Smooth muscle cell (in vitro differentiated cells): ENCODE measurements at regions not wholly inside any gene's neighbourhood (a gene's known extent, or its start where the extent isn't known, plus 50 kb on each side); places are given as distances from the start of the nearest gene placed in this dataset.

Experiments used
- DNase-seq: peaks from one replicate; lab custom pipeline; 2025; ENCODE audit not compliant: unreplicated experiment; lab: John Stamatoyannopoulos, UW
- H2AFZ ChIP-seq: fragments of 200-600 bp; sonication (generic); 2 replicates; pipeline ENCODE4 v1.6.0; 2016; ENCODE audit warnings: antibody characterized with exemption, low read depth, mild to moderate bottlenecking
- H3F3A ChIP-seq: fragments of 200-600 bp; sonication (generic); 2 replicates; pipeline ENCODE4 v1.6.0; 2017; ENCODE audit warnings: antibody characterized with exemption, low read depth
- H3K27ac ChIP-seq: fragments of 200-600 bp; sonication (generic); 2 replicates; pipeline ENCODE4 v1.5.1; 2016; ENCODE audit warnings: low read depth, mild to moderate bottlenecking
- H3K27me3 ChIP-seq: fragments of 200-600 bp; sonication (generic); 2 replicates; pipeline ENCODE4 v1.6.1; 2016; ENCODE audit warnings: low read depth, mild to moderate bottlenecking
- H3K36me3 ChIP-seq: fragments of 200-600 bp; sonication (generic); 2 replicates; pipeline ENCODE4 v1.5.1; 2016; ENCODE audit warnings: low read depth
- H3K4me1 ChIP-seq: fragments of 200-600 bp; sonication (generic); 2 replicates; pipeline ENCODE4 v1.5.1; 2016; ENCODE audit warnings: low read depth
- H3K4me2 ChIP-seq: fragments of 200-600 bp; sonication (generic); 2 replicates; pipeline ENCODE4 v1.6.0; 2016; ENCODE audit warnings: mild to moderate bottlenecking
- H3K4me3 ChIP-seq: fragments of 200-600 bp; sonication (generic); 2 replicates; pipeline ENCODE4 v1.5.1; 2016; ENCODE audit warnings: mild to moderate bottlenecking
- H3K79me2 ChIP-seq: fragments of 200-600 bp; sonication (generic); 2 replicates; pipeline ENCODE4 v1.6.0; 2016; ENCODE audit warnings: low read depth, mild to moderate bottlenecking
- H3K9ac ChIP-seq: fragments of 200-600 bp; sonication (generic); 2 replicates; pipeline ENCODE4 v1.6.0; 2016; ENCODE audit warnings: low read depth
- H3K9me3 ChIP-seq: fragments of 200-600 bp; sonication (generic); replicated peaks from 2 replicates; pipeline ENCODE4 v1.5.1; 2016; ENCODE audit warnings: low read depth
- H4K20me1 ChIP-seq: fragments of 200-600 bp; sonication (generic); 2 replicates; pipeline ENCODE4 v1.6.0; 2016; ENCODE audit warnings: low read depth
- WGBS: methylation state at CpG from one replicate; pipeline ENCODE4 v1.1.7; 2016; ENCODE audit warnings: low lambda C conversion rate; 5-methylcytosine and 5-hydroxymethylcytosine counted together
- TF ChIP-seq, protein P1 (sequence below): fragments of 200-600 bp; sonication (generic); IDR thresholded peaks from 2 replicates; pipeline ENCODE4 v1.5.1; 2017; ENCODE audit warnings: borderline replicate concordance, mild to moderate bottlenecking, antibody characterized with exemption; ENCODE audit not compliant: insufficient read depth, poor library complexity, severe bottlenecking

DNA sequence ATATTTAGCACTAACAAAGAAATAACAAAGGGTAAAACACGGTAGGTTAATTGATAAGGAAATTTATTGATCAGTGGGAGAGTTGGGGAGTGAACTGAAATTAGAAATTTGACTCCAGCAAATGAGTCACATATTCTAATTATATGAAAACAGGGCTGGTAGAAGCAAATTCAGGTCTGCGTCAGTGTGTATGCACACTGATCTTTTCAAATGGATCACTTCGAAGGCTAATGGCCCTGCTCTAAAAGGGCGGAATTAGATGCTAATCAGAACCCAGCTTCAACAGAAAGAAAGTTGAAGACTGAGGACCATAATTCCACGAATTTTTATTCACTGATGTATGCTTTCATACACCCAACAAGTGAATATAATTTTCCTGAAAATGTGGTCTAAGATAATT is 762.4 kb upstream of the DPPA4 start:
- TF ChIP-seq, protein P1, sequence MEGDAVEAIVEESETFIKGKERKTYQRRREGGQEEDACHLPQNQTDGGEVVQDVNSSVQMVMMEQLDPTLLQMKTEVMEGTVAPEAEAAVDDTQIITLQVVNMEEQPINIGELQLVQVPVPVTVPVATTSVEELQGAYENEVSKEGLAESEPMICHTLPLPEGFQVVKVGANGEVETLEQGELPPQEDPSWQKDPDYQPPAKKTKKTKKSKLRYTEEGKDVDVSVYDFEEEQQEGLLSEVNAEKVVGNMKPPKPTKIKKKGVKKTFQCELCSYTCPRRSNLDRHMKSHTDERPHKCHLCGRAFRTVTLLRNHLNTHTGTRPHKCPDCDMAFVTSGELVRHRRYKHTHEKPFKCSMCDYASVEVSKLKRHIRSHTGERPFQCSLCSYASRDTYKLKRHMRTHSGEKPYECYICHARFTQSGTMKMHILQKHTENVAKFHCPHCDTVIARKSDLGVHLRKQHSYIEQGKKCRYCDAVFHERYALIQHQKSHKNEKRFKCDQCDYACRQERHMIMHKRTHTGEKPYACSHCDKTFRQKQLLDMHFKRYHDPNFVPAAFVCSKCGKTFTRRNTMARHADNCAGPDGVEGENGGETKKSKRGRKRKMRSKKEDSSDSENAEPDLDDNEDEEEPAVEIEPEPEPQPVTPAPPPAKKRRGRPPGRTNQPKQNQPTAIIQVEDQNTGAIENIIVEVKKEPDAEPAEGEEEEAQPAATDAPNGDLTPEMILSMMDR, result no peak
- H3K79me2 ChIP-seq, result no peaks in the 10 kb centered on the region
- no peaks in the 10 kb centered on the region for H3K36me3 ChIP-seq
- H3K9ac ChIP-seq, result no peak overlapping the region
- no peaks in the 10 kb centered on the region for H3K27me3 ChIP-seq
- no peaks in the 10 kb centered on the region for H4K20me1 ChIP-seq
- DNase-seq, result no peak
- H3K4me2 ChIP-seq, result no peak overlapping the region
- no peak overlapping the region for H3K27ac ChIP-seq
- H2AFZ ChIP-seq, result no peak overlapping the region
- WGBS, result 80% methylated on average over 5 of the region's 5 CpGs
- H3K9me3 ChIP-seq, result no peaks in the 10 kb centered on the region
- H3F3A ChIP-seq, result no peaks in the 10 kb centered on the region
- no peak overlapping the region for H3K4me3 ChIP-seq
- H3K4me1 ChIP-seq, result no peaks in the 10 kb centered on the region

DNA sequence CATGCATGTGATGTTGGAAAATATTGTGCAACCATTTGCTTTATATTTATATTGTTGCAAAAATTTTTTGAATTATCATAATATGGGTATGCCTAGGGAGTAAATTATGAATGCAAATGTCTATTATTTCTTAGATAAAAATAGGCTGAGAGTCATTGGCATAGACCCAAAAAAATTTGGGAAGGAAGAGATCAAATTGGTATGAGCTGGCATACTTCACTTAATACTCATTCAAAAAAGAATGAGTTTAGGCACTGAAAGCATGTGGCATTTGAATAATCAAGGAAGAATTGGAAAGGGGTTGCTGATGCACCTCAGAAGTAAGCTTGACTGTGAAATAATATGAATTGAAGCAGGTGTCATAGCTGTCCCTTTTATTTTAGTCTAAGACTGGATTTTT is 764.0 kb upstream of the DPPA4 start:
- H3K9me3 ChIP-seq, result no peaks in the 10 kb centered on the region
- H3K4me3 ChIP-seq, result no peak overlapping the region
- TF ChIP-seq, protein P1, result no peak
- DNase-seq, result no peak
- no peak overlapping the region for H3K27ac ChIP-seq
- H3K36me3 ChIP-seq, result no peaks in the 10 kb centered on the region
- no peaks in the 10 kb centered on the region for H3K79me2 ChIP-seq
- H2AFZ ChIP-seq, result no peak overlapping the region
- H3K4me1 ChIP-seq, result no peaks in the 10 kb centered on the region
- no peaks in the 10 kb centered on the region for H4K20me1 ChIP-seq
- H3K4me2 ChIP-seq, result no peak overlapping the region
- H3F3A ChIP-seq, result no peaks in the 10 kb centered on the region
- no peak overlapping the region for H3K9ac ChIP-seq
- H3K27me3 ChIP-seq, result no peaks in the 10 kb centered on the region

DNA sequence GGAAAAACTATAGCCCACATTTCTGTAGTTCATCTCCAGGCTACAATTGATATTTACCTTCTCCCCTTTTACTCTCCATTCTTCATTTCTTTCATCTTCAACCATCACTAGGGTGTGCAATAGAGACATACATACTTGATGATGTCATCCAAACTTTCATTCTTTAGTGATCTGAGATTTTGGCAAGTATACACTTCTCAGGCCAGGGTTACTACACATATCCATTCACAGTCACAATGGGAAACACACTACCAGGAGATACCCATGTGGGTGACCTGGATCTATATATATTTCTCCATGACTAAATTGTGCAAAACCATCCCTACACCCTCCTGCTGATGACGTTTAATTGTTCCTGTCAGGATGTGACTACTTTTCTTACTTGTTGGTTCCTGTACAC is 769.5 kb upstream of the DPPA4 start:
- Histone ChIP-seq H3K4me2 (no peak overlapping the region), H3K36me3 (no peaks in the 10 kb centered on the region), H3F3A (no peaks in the 10 kb centered on the region), H3K9ac (no peak overlapping the region), H3K9me3 (no peaks in the 10 kb centered on the region), H3K27ac (no peak overlapping the region), H3K4me1 (no peaks in the 10 kb centered on the region), H2AFZ (no peak overlapping the region), H4K20me1 (no peaks in the 10 kb centered on the region), H3K27me3 (no peaks in the 10 kb centered on the region), H3K79me2 (no peaks in the 10 kb centered on the region), H3K4me3 (no peak overlapping the region)
- no peak for DNase-seq
- TF ChIP-seq, protein P1, result no peak
- 88% methylated on average over 1 of the region's 1 CpG for WGBS

DNA sequence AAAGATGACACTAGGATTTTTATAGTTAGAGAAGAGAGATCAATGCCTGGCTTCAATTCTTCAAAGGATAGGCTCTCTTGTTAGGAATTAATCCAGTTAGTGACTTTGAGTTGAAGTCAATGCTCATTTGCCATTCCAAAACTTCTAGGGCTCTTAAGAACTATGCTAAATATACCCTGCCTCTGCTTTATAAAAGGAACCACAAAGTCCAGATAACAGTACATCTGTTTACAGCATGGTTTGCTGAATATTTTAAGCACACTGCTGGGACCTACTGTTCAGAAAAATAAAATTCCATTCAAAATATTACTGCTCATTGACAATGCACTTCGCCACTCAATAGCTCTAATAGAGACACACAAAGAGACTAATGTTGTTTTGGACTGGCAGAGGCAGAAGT is 786.6 kb upstream of the DPPA4 start:
- 85% methylated on average over 1 of the region's 1 CpG for WGBS

More for the DNA sequence above, 786.6 kb upstream of the DPPA4 start:
- Histone ChIP-seq H3K27ac (no peak overlapping the region), H3K9me3 (no peaks in the 10 kb centered on the region), H3K4me1 (no peaks in the 10 kb centered on the region), H3K4me3 (no peak overlapping the region), H3K36me3 (no peaks in the 10 kb centered on the region), H2AFZ (no peak overlapping the region), H3K79me2 (no peaks in the 10 kb centered on the region), H4K20me1 (no peaks in the 10 kb centered on the region), H3K9ac (no peak overlapping the region), H3K27me3 (no peaks in the 10 kb centered on the region), H3F3A (no peaks in the 10 kb centered on the region), H3K4me2 (peak overlapping the region; percentile 5)
- no peak for DNase-seq
- TF ChIP-seq, protein P1, result no peak
